PC-3 (cell line): ENCODE measurements at regions not wholly inside any gene's neighbourhood (a gene's known extent, or its start where the extent isn't known, plus 50 kb on each side); places are given as distances from the start of the nearest gene placed in this dataset.

ENCODE experiments used
- EZH2 ChIP-seq: fragments of 300-600 bp; sonication (generic); IDR thresholded peaks from one replicate; pipeline ENCODE4 v1.6.1; 2017; ENCODE audit warnings: antibody characterized with exemption, mild to moderate bottlenecking, low read length; ENCODE audit not compliant: unreplicated experiment
- EZH2phosphoT487 ChIP-seq: fragments of 300-600 bp; sonication (generic); IDR thresholded peaks from 2 replicates; pipeline ENCODE4 v1.6.1; 2018; ENCODE audit warnings: mild to moderate bottlenecking, antibody characterized with exemption, low read length, borderline replicate concordance
- TF ChIP-seq, protein P1 (sequence below): fragments of 300-600 bp; sonication (generic); conservative IDR thresholded peaks from 2 replicates; pipeline ENCODE4 v1.5.1; 2017; ENCODE audit warnings: antibody characterized with exemption, low read depth, mild to moderate bottlenecking, low read length

DNA sequence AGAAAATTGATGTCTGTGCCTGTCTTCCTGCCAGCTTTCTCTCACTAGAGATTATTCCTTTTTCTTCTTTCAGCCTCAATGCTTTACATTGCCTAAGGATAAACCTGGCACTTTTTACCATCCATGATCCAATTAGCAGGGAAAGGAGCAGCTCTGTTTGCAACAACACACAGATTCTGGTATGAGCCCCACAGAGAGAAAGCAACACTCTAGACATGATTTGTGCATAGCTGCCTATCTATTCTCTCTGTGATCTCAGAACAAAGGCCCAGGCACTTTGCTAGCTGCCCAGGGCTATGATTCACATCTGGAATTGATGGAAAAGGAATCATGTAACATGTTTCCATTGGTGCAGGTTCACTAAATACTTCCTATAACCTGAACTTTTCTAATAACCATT lies 685.0 kb downstream of the ETS1 start:
- TF ChIP-seq, protein P1, sequence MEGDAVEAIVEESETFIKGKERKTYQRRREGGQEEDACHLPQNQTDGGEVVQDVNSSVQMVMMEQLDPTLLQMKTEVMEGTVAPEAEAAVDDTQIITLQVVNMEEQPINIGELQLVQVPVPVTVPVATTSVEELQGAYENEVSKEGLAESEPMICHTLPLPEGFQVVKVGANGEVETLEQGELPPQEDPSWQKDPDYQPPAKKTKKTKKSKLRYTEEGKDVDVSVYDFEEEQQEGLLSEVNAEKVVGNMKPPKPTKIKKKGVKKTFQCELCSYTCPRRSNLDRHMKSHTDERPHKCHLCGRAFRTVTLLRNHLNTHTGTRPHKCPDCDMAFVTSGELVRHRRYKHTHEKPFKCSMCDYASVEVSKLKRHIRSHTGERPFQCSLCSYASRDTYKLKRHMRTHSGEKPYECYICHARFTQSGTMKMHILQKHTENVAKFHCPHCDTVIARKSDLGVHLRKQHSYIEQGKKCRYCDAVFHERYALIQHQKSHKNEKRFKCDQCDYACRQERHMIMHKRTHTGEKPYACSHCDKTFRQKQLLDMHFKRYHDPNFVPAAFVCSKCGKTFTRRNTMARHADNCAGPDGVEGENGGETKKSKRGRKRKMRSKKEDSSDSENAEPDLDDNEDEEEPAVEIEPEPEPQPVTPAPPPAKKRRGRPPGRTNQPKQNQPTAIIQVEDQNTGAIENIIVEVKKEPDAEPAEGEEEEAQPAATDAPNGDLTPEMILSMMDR, result no peak
- TF ChIP-seq EZH2phosphoT487 (no peak), EZH2 (no peak)
